ENCODE measurements at regions not wholly inside any gene's neighbourhood (a gene's known extent, or its start where the extent isn't known, plus 50 kb on each side); places are given as distances from the start of the nearest gene placed in this dataset.
"Not testable (repeated sequence)": the region's sequence is repeated elsewhere in the genome, so short reads cannot be mapped to it uniquely, and the experiment has no call there.

GRCh38 chr9:84054341-84055010 lies 73.9 kb downstream of the RMI1 start:
- FAIRE-seq, result no peak

GRCh38 chr9:84057662-84058061 lies 77.1 kb downstream of the RMI1 start:
- DNase-seq (ENCODE audit: low spot score) (no peak), FAIRE-seq (no peak)

More at GRCh38 chr9:84054341-84055010, 73.9 kb downstream of the RMI1 start:
- no peak for DNase-seq (ENCODE audit: low spot score)

- FAIRE-seq, result no peak
- no peak for DNase-seq (ENCODE audit: low spot score)
Observed at GRCh38 chr9:84059936-84060335, 79.3 kb downstream of the RMI1 start.

GRCh38 chr9:84061613-84062193 lies 81.1 kb downstream of the RMI1 start:
- DNase-seq (ENCODE audit: low spot score), result no peak
- no peak for FAIRE-seq

GRCh38 chr9:84062538-84062937 lies 81.9 kb downstream of the RMI1 start:
- FAIRE-seq, result no peak
- DNase-seq (ENCODE audit: low spot score), result no peak

GRCh38 chr9:84067821-84068220 lies 87.2 kb downstream of the RMI1 start:
- DNase-seq (ENCODE audit: low spot score) (no peak), FAIRE-seq (no peak)

- no peak for FAIRE-seq
Observed at GRCh38 chr9:84068872-84069271, 88.3 kb downstream of the RMI1 start.

GRCh38 chr9:84070590-84070989 lies 90.0 kb downstream of the RMI1 start:
- FAIRE-seq, result no peak
- no peak for DNase-seq (ENCODE audit: low spot score)

More at GRCh38 chr9:84068872-84069271, 88.3 kb downstream of the RMI1 start:
- DNase-seq (ENCODE audit: low spot score), result no peak

- FAIRE-seq (no peak), DNase-seq (ENCODE audit: low spot score) (no peak)
Observed at GRCh38 chr9:84072621-84073180, 92.1 kb downstream of the RMI1 start.

GRCh38 chr9:84075004-84075403 lies 94.4 kb downstream of the RMI1 start:
- DNase-seq (ENCODE audit: low spot score), result no peak
- no peak for FAIRE-seq

- DNase-seq (ENCODE audit: low spot score) (no peak), FAIRE-seq (no peak)
Observed at GRCh38 chr9:84076384-84076783, 95.8 kb downstream of the RMI1 start.

GRCh38 chr9:84077816-84078215 lies 97.2 kb downstream of the RMI1 start:
- not testable (repeated sequence) for FAIRE-seq; DNase-seq (ENCODE audit: low spot score)

- no peak for DNase-seq (ENCODE audit: low spot score)
- FAIRE-seq, result no peak
Observed at GRCh38 chr9:84079994-84080393, 99.4 kb downstream of the RMI1 start.

- DNase-seq (ENCODE audit: low spot score) (no peak), FAIRE-seq (no peak)
Observed at GRCh38 chr9:84101964-84102632, 121.5 kb downstream of the RMI1 start.

- DNase-seq (ENCODE audit: low spot score) (no peak), FAIRE-seq (no peak)
Observed at GRCh38 chr9:84103651-84104377, 123.2 kb downstream of the RMI1 start.

- DNase-seq (ENCODE audit: low spot score), result no peak
- FAIRE-seq, result no peak
Observed at GRCh38 chr9:84107081-84107480, 126.5 kb downstream of the RMI1 start.

GRCh38 chr9:84107995-84108394 lies 127.4 kb downstream of the RMI1 start:
- DNase-seq (ENCODE audit: low spot score) (no peak), FAIRE-seq (no peak)

- FAIRE-seq (no peak), DNase-seq (ENCODE audit: low spot score) (no peak)
Observed at GRCh38 chr9:84111726-84112125, 131.1 kb downstream of the RMI1 start.

- DNase-seq (ENCODE audit: low spot score), result no peak
- no peak for FAIRE-seq
Observed at GRCh38 chr9:84121991-84122523, 141.5 kb downstream of the RMI1 start.

- FAIRE-seq, result no peak
- DNase-seq (ENCODE audit: low spot score), result no peak
Observed at GRCh38 chr9:84122572-84122971, 142.0 kb downstream of the RMI1 start.

GRCh38 chr9:84123648-84124406 lies 143.2 kb downstream of the RMI1 start:
- DNase-seq (ENCODE audit: low spot score), result no peak
- no peak for FAIRE-seq
